GM23338 (cell line): ENCODE measurements at regions not wholly inside any gene's neighbourhood (a gene's known extent, or its start where the extent isn't known, plus 50 kb on each side); places are given as distances from the start of the nearest gene placed in this dataset.

Experiments used
- ATAC-seq: fragments of 200-7000 bp; cut with Tn5 transposase; 3 replicates; pipeline ENCODE4 v1.9.1; 2020
- DNase-seq: peaks from one replicate; pipeline ENCODE4 v3.0.0-alpha.2; 2015; ENCODE audit warnings: low spot score
- H2AFZ ChIP-seq: fragments of 200-600 bp; sonication (generic); 2 replicates; pipeline ENCODE4 v1.8.0; 2016; ENCODE audit warnings: antibody characterized with exemption, mild to moderate bottlenecking, moderate library complexity
- H3F3A ChIP-seq: fragments of 200-600 bp; sonication (generic); replicated peaks from 2 replicates; pipeline ENCODE4 v1.8.0; 2017; ENCODE audit warnings: antibody characterized with exemption, mixed run types, low read depth
- H3K27ac ChIP-seq: fragments of 200-600 bp; sonication (generic); 2 replicates; pipeline ENCODE4 v1.6.1; 2016; ENCODE audit warnings: low read depth
- H3K27me3 ChIP-seq: fragments of 200-600 bp; sonication (generic); 2 replicates; pipeline ENCODE4 v1.8.0; 2016; ENCODE audit warnings: mild to moderate bottlenecking, mixed run types, moderate library complexity; ENCODE audit not compliant: insufficient read depth
- H3K36me3 ChIP-seq: fragments of 200-600 bp; sonication (generic); 2 replicates; pipeline ENCODE4 v1.8.0; 2016; ENCODE audit warnings: mild to moderate bottlenecking; ENCODE audit not compliant: insufficient read depth
- H3K4me1 ChIP-seq: fragments of 200-600 bp; sonication (generic); 2 replicates; pipeline ENCODE4 v1.8.0; 2016; ENCODE audit warnings: mild to moderate bottlenecking, moderate library complexity; ENCODE audit not compliant: insufficient read depth
- H3K4me2 ChIP-seq: fragments of 200-600 bp; sonication (generic); 2 replicates; pipeline ENCODE4 v1.7.1; 2017; ENCODE audit warnings: mixed run types
- H3K4me3 ChIP-seq: fragments of 200-600 bp; sonication (generic); 2 replicates; pipeline ENCODE4 v1.6.1; 2016; ENCODE audit warnings: mixed run types
- H3K79me2 ChIP-seq: fragments of 200-600 bp; sonication (generic); replicated peaks from 2 replicates; pipeline ENCODE4 v1.8.0; 2017; ENCODE audit warnings: mild to moderate bottlenecking; ENCODE audit not compliant: insufficient read depth
- H3K9me2 ChIP-seq: fragments of 200-600 bp; sonication (generic); 2 replicates; pipeline ENCODE4 v1.8.0; 2017; ENCODE audit not compliant: insufficient read depth
- H4K20me1 ChIP-seq: fragments of 200-600 bp; sonication (generic); replicated peaks from 2 replicates; pipeline ENCODE4 v1.8.0; 2017; ENCODE audit warnings: mild to moderate bottlenecking; ENCODE audit not compliant: insufficient read depth
- H3K27ac Mint-ChIP-seq: 2 replicates; pipeline ENCODE4 v1.8.0; 2020; ENCODE audit warnings: inconsistent platforms, mild to moderate bottlenecking, moderate library complexity, mixed read lengths
- H3K27me3 Mint-ChIP-seq: 3 replicates; pipeline ENCODE4 v1.8.0; 2022; ENCODE audit warnings: low read depth, mild to moderate bottlenecking, moderate library complexity, mixed read lengths, inconsistent platforms; ENCODE audit not compliant: insufficient read depth, poor library complexity
- H3K36me3 Mint-ChIP-seq: 3 replicates; pipeline ENCODE4 v1.8.0; 2021; ENCODE audit warnings: low read depth, mild to moderate bottlenecking, inconsistent platforms, moderate library complexity, mixed read lengths
- H3K4me1 Mint-ChIP-seq: 3 replicates; pipeline ENCODE4 v1.8.0; 2020; ENCODE audit warnings: mild to moderate bottlenecking, inconsistent platforms, mixed read lengths
- H3K4me3 Mint-ChIP-seq: 3 replicates; pipeline ENCODE4 v1.8.0; 2021; ENCODE audit warnings: moderate library complexity, mild to moderate bottlenecking, inconsistent platforms, mixed read lengths
- H3K9me3 Mint-ChIP-seq: 3 replicates; pipeline ENCODE4 v1.8.0; 2020; ENCODE audit warnings: moderate library complexity, mild to moderate bottlenecking, inconsistent platforms, mixed read lengths
- CREB1 ChIP-seq: fragments of 250-450 bp; sonication (Bioruptor Pico); IDR thresholded peaks from 2 replicates; pipeline ENCODE4 v1.5.0; 2020; ENCODE audit warnings: low read depth, mild to moderate bottlenecking, moderate library complexity
- EZH2 ChIP-seq: fragments of 200-600 bp; sonication (generic); IDR thresholded peaks from one replicate; pipeline ENCODE4 v1.8.0; 2017; ENCODE audit warnings: antibody characterized with exemption, mild to moderate bottlenecking, low read depth; ENCODE audit not compliant: unreplicated experiment
- EZH2phosphoT487 ChIP-seq: fragments of 200-600 bp; sonication (generic); IDR thresholded peaks from one replicate; pipeline ENCODE4 v1.8.1; 2018; ENCODE audit warnings: antibody characterized with exemption; ENCODE audit not compliant: unreplicated experiment
- JUNB ChIP-seq: IDR thresholded peaks from one replicate; pipeline ENCODE4 v1.6.1; 2016; ENCODE audit warnings: antibody characterized with exemption; ENCODE audit not compliant: unreplicated experiment
- NANOG ChIP-seq: IDR thresholded peaks from 2 replicates; pipeline ENCODE4 v1.6.1; 2016; ENCODE audit warnings: antibody characterized with exemption, borderline replicate concordance
- POLR2AphosphoS5 ChIP-seq: IDR thresholded peaks from 2 replicates; pipeline ENCODE4 v1.6.1; 2016; ENCODE audit warnings: antibody characterized with exemption, low read depth
- STAT1 ChIP-seq: IDR thresholded peaks from one replicate; pipeline ENCODE4 v1.6.1; 2016; ENCODE audit warnings: antibody characterized with exemption; ENCODE audit not compliant: unreplicated experiment
- ZNF114 ChIP-seq: fragments of 250-450 bp; sonication (Bioruptor Pico); IDR thresholded peaks from 2 replicates; pipeline ENCODE4 v1.5.0; 2020; ENCODE audit warnings: mild to moderate bottlenecking, moderate library complexity
- ZNF331 ChIP-seq: fragments of 250-450 bp; sonication (Bioruptor Pico); IDR thresholded peaks from 2 replicates; pipeline ENCODE4 v1.5.0; 2020; ENCODE audit warnings: low read depth, mild to moderate bottlenecking, moderate library complexity
- TF ChIP-seq, protein P1 (sequence below): IDR thresholded peaks from one replicate; pipeline ENCODE4 v1.6.1; 2018; ENCODE audit warnings: antibody characterized with exemption; ENCODE audit not compliant: unreplicated experiment
- TF ChIP-seq, protein P2 (sequence below), 2 experiments: fragments of 200-600 bp in 1 of 2; sonication (generic) in 1 of 2; conservative IDR thresholded peaks; 2 replicates each; pipeline versions ENCODE4 v1.5.1 to v1.6.1; 2016 to 2017; ENCODE audit warnings: antibody characterized with exemption in 2 of 2, low read depth in 2 of 2, mild to moderate bottlenecking in 2 of 2, moderate library complexity in 1 of 2
- TF ChIP-seq, protein P3 (sequence below): fragments of 250-450 bp; sonication (Bioruptor Pico); IDR thresholded peaks from 2 replicates; pipeline ENCODE4 v1.5.0; 2020; ENCODE audit warnings: mild to moderate bottlenecking, moderate library complexity

DNA sequence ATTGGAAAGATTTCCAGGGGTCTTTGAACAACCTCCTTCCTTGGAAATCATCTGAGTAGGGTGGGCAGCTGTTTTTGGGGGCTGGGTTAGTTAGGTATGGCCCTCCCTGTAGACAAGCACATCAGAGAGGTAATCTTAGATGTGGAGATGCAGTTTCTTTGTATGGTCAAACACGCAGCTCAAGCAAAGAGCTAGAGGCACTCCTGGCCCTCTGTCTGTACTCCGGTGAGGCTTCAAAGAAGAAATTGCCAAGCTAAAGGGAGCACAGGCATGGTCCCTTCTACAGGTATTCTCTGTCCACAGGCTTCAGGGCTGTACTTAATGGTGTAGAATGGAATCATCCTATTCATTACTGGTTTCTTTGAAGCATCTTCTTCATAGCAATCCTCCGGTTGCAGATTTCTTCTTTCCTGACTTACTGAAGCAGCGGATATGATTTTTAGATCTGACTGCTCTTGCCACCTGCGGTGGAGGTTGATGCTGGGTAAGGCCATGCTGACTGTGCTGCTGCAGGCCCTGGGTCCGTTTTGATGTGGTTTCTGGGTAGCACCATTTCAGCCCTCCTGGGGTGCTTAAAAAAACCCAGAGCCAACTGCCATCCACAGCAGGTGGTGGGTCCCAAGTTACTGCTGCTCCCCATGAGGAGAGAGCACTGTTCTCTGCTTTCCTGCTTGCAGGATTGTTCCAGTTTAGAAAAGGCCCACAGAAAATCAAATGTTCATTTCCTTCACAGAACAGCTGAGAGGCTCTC, 318.9 kb upstream of the GATB start (continued):
- TF ChIP-seq, protein P1, sequence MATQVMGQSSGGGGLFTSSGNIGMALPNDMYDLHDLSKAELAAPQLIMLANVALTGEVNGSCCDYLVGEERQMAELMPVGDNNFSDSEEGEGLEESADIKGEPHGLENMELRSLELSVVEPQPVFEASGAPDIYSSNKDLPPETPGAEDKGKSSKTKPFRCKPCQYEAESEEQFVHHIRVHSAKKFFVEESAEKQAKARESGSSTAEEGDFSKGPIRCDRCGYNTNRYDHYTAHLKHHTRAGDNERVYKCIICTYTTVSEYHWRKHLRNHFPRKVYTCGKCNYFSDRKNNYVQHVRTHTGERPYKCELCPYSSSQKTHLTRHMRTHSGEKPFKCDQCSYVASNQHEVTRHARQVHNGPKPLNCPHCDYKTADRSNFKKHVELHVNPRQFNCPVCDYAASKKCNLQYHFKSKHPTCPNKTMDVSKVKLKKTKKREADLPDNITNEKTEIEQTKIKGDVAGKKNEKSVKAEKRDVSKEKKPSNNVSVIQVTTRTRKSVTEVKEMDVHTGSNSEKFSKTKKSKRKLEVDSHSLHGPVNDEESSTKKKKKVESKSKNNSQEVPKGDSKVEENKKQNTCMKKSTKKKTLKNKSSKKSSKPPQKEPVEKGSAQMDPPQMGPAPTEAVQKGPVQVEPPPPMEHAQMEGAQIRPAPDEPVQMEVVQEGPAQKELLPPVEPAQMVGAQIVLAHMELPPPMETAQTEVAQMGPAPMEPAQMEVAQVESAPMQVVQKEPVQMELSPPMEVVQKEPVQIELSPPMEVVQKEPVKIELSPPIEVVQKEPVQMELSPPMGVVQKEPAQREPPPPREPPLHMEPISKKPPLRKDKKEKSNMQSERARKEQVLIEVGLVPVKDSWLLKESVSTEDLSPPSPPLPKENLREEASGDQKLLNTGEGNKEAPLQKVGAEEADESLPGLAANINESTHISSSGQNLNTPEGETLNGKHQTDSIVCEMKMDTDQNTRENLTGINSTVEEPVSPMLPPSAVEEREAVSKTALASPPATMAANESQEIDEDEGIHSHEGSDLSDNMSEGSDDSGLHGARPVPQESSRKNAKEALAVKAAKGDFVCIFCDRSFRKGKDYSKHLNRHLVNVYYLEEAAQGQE, result no peak
- TF ChIP-seq ZNF331 (no peak), JUNB (no peak), CREB1 (CRISPR knock-in tag) (no peak)

DNA sequence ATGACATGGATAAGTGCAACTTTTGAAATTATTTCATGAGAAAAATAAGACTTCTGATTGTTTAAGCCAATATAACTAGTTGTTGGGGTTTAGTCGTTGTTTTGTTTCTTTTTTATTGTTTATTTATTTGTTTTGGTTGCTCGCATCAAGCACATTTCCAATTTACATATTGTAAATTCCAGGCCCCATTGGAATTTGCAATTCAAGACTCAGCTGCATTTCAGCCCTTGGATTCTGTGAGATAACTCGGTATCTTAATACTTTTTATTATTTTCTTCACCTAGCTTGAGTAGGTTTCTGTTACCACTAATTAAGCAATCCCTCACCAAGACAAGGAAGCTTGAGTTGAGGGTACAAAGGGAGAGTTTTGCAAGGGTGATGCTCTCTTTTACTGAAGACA, 318.3 kb upstream of the GATB start:
- H3K36me3 Mint-ChIP-seq, result no peaks in the 10 kb centered on the region
- TF ChIP-seq EZH2phosphoT487 (no peak), EZH2 (no peak), STAT1 (no peak), ZNF331 (no peak), NANOG (no peak), ZNF114 (no peak), POLR2AphosphoS5 (no peak)
- TF ChIP-seq, protein P2, sequence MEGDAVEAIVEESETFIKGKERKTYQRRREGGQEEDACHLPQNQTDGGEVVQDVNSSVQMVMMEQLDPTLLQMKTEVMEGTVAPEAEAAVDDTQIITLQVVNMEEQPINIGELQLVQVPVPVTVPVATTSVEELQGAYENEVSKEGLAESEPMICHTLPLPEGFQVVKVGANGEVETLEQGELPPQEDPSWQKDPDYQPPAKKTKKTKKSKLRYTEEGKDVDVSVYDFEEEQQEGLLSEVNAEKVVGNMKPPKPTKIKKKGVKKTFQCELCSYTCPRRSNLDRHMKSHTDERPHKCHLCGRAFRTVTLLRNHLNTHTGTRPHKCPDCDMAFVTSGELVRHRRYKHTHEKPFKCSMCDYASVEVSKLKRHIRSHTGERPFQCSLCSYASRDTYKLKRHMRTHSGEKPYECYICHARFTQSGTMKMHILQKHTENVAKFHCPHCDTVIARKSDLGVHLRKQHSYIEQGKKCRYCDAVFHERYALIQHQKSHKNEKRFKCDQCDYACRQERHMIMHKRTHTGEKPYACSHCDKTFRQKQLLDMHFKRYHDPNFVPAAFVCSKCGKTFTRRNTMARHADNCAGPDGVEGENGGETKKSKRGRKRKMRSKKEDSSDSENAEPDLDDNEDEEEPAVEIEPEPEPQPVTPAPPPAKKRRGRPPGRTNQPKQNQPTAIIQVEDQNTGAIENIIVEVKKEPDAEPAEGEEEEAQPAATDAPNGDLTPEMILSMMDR (conservative IDR thresholded peaks at IDR 0.05; ENCODE audit: low read depth in 2 of 2), result no peak
- TF ChIP-seq, protein P3, sequence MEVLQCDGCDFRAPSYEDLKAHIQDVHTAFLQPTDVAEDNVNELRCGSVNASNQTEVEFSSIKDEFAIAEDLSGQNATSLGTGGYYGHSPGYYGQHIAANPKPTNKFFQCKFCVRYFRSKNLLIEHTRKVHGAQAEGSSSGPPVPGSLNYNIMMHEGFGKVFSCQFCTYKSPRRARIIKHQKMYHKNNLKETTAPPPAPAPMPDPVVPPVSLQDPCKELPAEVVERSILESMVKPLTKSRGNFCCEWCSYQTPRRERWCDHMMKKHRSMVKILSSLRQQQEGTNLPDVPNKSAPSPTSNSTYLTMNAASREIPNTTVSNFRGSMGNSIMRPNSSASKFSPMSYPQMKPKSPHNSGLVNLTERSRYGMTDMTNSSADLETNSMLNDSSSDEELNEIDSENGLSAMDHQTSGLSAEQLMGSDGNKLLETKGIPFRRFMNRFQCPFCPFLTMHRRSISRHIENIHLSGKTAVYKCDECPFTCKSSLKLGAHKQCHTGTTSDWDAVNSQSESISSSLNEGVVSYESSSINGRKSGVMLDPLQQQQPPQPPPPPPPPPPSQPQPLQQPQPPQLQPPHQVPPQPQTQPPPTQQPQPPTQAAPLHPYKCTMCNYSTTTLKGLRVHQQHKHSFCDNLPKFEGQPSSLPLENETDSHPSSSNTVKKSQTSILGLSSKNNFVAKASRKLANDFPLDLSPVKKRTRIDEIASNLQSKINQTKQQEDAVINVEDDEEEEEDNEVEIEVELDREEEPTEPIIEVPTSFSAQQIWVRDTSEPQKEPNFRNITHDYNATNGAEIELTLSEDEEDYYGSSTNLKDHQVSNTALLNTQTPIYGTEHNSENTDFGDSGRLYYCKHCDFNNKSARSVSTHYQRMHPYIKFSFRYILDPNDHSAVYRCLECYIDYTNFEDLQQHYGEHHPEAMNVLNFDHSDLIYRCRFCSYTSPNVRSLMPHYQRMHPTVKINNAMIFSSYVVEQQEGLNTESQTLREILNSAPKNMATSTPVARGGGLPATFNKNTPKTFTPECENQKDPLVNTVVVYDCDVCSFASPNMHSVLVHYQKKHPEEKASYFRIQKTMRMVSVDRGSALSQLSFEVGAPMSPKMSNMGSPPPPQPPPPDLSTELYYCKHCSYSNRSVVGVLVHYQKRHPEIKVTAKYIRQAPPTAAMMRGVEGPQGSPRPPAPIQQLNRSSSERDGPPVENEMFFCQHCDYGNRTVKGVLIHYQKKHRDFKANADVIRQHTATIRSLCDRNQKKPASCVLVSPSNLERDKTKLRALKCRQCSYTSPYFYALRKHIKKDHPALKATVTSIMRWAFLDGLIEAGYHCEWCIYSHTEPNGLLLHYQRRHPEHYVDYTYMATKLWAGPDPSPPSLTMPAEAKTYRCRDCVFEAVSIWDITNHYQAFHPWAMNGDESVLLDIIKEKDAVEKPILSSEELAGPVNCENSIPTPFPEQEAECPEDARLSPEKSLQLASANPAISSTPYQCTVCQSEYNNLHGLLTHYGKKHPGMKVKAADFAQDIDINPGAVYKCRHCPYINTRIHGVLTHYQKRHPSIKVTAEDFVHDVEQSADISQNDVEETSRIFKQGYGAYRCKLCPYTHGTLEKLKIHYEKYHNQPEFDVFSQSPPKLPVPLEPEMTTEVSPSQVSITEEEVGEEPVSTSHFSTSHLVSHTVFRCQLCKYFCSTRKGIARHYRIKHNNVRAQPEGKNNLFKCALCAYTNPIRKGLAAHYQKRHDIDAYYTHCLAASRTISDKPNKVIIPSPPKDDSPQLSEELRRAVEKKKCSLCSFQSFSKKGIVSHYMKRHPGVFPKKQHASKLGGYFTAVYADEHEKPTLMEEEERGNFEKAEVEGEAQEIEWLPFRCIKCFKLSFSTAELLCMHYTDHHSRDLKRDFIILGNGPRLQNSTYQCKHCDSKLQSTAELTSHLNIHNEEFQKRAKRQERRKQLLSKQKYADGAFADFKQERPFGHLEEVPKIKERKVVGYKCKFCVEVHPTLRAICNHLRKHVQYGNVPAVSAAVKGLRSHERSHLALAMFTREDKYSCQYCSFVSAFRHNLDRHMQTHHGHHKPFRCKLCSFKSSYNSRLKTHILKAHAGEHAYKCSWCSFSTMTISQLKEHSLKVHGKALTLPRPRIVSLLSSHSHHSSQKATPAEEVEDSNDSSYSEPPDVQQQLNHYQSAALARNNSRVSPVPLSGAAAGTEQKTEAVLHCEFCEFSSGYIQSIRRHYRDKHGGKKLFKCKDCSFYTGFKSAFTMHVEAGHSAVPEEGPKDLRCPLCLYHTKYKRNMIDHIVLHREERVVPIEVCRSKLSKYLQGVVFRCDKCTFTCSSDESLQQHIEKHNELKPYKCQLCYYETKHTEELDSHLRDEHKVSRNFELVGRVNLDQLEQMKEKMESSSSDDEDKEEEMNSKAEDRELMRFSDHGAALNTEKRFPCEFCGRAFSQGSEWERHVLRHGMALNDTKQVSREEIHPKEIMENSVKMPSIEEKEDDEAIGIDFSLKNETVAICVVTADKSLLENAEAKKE (CRISPR knock-in tag), result no peak

More for the DNA sequence above, 318.3 kb upstream of the GATB start:
- no peak overlapping the region for H2AFZ ChIP-seq
- DNase-seq (no peak), ATAC-seq (no peak)
- H3K9me2 ChIP-seq, result peaks cover 9% of the 10 kb centered on the region
- Mint-ChIP-seq H3K27ac (no peak overlapping the region), H3K27me3 (peaks cover 7% of the 10 kb centered on the region), H3K4me1 (peaks cover 19% of the 10 kb centered on the region), H3K4me3 (no peak overlapping the region), H3K9me3 (no peaks in the 10 kb centered on the region; the same call in 2 of the 3 replicates)
- H3K4me3 ChIP-seq, result no peak overlapping the region
- H3K36me3 ChIP-seq, result 0 out of 2 replicates have a peak, but pooled peaks cover 3% of the 10 kb centered on the region
- H3K27ac ChIP-seq, result no peak overlapping the region
- no peaks in the 10 kb centered on the region for H3K27me3 ChIP-seq
- no peaks in the 10 kb centered on the region for H3F3A ChIP-seq
- no peaks in the 10 kb centered on the region for H3K4me1 ChIP-seq
- no peaks in the 10 kb centered on the region for H3K79me2 ChIP-seq
- H3K4me2 ChIP-seq, result no peak overlapping the region
- no peaks in the 10 kb centered on the region for H4K20me1 ChIP-seq
